ENCODE measurements at regions not wholly inside any gene's neighbourhood (a gene's known extent, or its start where the extent isn't known, plus 50 kb on each side); places are given as distances from the start of the nearest gene placed in this dataset.

DNA sequence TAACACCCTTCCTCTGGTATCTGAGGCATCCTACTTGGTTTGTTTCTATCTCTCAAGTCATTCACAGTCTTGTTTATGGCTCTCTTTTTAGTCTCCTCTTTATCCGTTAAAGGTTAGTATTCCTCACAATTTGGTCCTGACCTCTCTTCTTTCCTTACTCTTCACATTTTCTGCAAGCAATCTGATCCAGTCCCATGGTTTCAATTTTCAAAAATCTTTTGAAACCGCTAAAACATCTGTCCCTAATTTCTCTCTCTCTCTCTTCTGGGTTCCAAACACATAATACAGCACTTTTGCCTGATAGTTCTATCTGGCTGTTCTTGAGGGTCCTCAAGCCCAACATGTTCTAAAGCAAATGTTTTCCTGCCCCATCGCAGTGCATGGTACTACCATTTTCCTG is 149.0 kb downstream of the SERPINI1 start:
- CTCF ChIA-PET, result interaction anchor here (1.2 to 1.6 kb wide), 3 partner anchors 10 to 464 kb away, joined by 3 read pairs; no protein-coding TSS in a partner anchor
- no peak overlapping the region for H3K27ac ChIP-seq (ENCODE audit: insufficient read depth in 1 of 2, low read depth in 1 of 2, low read length in 2 of 2, poor library complexity in 1 of 2, severe bottlenecking in 2 of 2)
- H3K36me3 ChIP-seq (ENCODE audit: control insufficient read depth in 4 of 4, insufficient read depth in 4 of 4, low read length in 3 of 4), result no peaks in the 10 kb centered on the region
- no peak overlapping the region for H3K4me3 ChIP-seq (ENCODE audit: control insufficient read depth in 1 of 7, extremely low read depth in 1 of 7, insufficient read depth in 4 of 7, low read depth in 2 of 7, low read length in 6 of 7)
- no peak for DNase-seq
- no peaks in the 10 kb centered on the region for H3K4me1 ChIP-seq (ENCODE audit: control extremely low read depth in 1 of 4, control insufficient read depth in 4 of 4, insufficient read depth in 4 of 4, low read length in 3 of 4)
- no peaks in the 10 kb centered on the region for H3K27me3 ChIP-seq (replicated peaks in 2 of 5; ENCODE audit: control insufficient read depth in 4 of 5, insufficient read depth in 5 of 5, low read length in 4 of 5)
- POLR2A ChIA-PET, result no interaction called here
- 92% methylated on average over 3 of the region's 3 CpGs for WGBS (ENCODE audit: insufficient coverage)
- no peaks in the 10 kb centered on the region for H3K9me3 ChIP-seq (ENCODE audit: control extremely low read depth in 1 of 5, control insufficient read depth in 4 of 5, insufficient read depth in 2 of 5, low read depth in 1 of 5, low read length in 4 of 5)

DNA sequence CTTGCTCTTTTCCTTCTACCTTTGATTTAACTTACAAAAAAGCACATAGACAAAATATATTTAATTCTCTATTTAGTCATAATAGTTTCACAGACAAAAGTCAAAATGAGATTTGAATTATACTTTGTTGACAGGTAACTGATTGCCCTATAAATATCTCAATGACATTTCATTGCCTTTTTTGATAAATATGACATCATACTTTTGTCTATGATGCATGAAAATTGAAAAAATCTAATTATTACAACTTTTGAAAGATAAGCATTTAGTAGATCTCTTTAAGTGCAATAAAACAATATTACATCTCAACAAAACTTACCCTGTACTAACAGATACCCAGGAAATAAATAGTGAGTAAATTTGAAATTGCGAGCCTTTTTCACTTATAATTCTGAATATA is 147.9 kb downstream of the SERPINI1 start:
- Histone ChIP-seq H3K36me3 (ENCODE audit: control insufficient read depth in 4 of 4, insufficient read depth in 4 of 4, low read length in 3 of 4) (no peaks in the 10 kb centered on the region), H3K27ac (ENCODE audit: insufficient read depth in 1 of 2, low read depth in 1 of 2, low read length in 2 of 2, poor library complexity in 1 of 2, severe bottlenecking in 2 of 2) (no peak overlapping the region), H3K9me3 (ENCODE audit: control extremely low read depth in 1 of 5, control insufficient read depth in 4 of 5, insufficient read depth in 2 of 5, low read depth in 1 of 5, low read length in 4 of 5) (no peaks in the 10 kb centered on the region), H3K27me3 (replicated peaks in 2 of 5; ENCODE audit: control insufficient read depth in 4 of 5, insufficient read depth in 5 of 5, low read length in 4 of 5) (no peaks in the 10 kb centered on the region), H3K4me3 (ENCODE audit: control insufficient read depth in 1 of 7, extremely low read depth in 1 of 7, insufficient read depth in 4 of 7, low read depth in 2 of 7, low read length in 6 of 7) (no peak overlapping the region), H3K4me1 (ENCODE audit: control extremely low read depth in 1 of 4, control insufficient read depth in 4 of 4, insufficient read depth in 4 of 4, low read length in 3 of 4) (no peaks in the 10 kb centered on the region)
- POLR2A ChIA-PET, result no interaction called here
- no CpG with 5 or more reads among the region's 1 CpG for WGBS (ENCODE audit: insufficient coverage)
- no peak for DNase-seq
- CTCF ChIA-PET, result interaction anchor here (1.2 to 2.6 kb wide), 6 partner anchors 11 to 489 kb away, joined by 3 to 5 read pairs (median 3); no protein-coding TSS in a partner anchor

DNA sequence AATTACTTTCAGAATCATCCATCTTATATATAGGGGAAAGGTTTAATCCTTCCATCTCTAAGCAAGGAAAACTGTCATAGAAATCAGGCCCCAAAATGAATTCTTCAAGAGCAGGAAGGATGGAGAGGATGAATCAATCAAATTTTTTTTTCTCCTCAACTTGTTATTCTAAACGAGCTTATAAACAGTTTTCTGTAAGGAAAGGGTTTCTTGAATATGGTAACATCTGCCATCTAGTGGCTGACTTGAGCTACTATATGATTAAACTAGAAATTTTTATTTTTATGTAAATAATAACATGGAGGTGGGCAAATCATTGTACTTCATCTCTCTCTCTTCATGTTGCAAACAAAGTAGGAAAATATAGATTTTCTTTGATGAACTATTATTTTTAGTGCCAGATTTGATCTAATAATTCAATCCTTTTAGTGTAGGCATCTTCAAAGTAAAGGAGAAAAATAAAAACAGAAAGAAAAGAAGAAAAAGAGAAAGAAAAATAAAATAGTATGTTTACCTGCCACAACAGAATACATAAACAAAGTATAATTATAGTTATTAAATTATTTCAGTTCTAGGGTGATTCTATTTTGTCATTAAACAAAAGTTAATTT is 146.6 kb downstream of the SERPINI1 start:
- Histone ChIP-seq H3K36me3 (ENCODE audit: control insufficient read depth in 4 of 4, insufficient read depth in 4 of 4, low read length in 3 of 4) (no peaks in the 10 kb centered on the region), H3K9me3 (ENCODE audit: control extremely low read depth in 1 of 5, control insufficient read depth in 4 of 5, insufficient read depth in 2 of 5, low read depth in 1 of 5, low read length in 4 of 5) (no peaks in the 10 kb centered on the region), H3K4me3 (ENCODE audit: control insufficient read depth in 1 of 7, extremely low read depth in 1 of 7, insufficient read depth in 4 of 7, low read depth in 2 of 7, low read length in 6 of 7) (peak overlapping the region in 1 of 7 experiments; percentile 31), H3K27me3 (replicated peaks in 2 of 5; ENCODE audit: control insufficient read depth in 4 of 5, insufficient read depth in 5 of 5, low read length in 4 of 5) (no peaks in the 10 kb centered on the region), H3K4me1 (ENCODE audit: control extremely low read depth in 1 of 4, control insufficient read depth in 4 of 4, insufficient read depth in 4 of 4, low read length in 3 of 4) (peaks cover 0 to 3% (median under 1%) of the 10 kb centered on the region in 4 experiments), H3K27ac (ENCODE audit: insufficient read depth in 1 of 2, low read depth in 1 of 2, low read length in 2 of 2, poor library complexity in 1 of 2, severe bottlenecking in 2 of 2) (no peak overlapping the region)
- WGBS (ENCODE audit: insufficient coverage), result no CpG with 5 or more reads among the region's 1 CpG
- ChIA-PET CTCF (interaction anchor here (0.8 to 2.6 kb wide), 18 partner anchors 10 to 502 kb away, joined by 3 to 16 read pairs (median 4); partner anchors contain the start of gene ZBBX), POLR2A (no interaction called here)
- peak; percentile 65 to 83 (median 81) for DNase-seq

DNA sequence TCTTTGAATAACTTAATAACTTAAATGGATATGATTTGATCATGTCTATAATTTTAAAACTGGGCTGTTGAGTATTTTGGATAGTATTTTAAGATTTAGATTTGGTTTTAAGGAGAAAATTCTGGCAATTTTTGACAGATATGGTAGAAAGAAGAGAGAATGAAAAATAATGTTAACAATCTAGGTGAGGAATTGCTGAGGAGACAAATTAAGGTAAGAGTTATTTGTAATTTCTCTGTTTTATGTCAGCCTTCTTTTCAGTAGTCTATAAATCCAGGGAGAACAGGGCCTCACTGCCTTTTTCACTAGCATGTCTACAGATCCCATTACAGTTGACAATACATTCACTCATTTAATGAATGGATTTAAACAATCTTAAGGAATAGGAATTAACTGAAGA is 144.7 kb downstream of the SERPINI1 start:
- no peaks in the 10 kb centered on the region for H3K9me3 ChIP-seq (ENCODE audit: control extremely low read depth in 1 of 5, control insufficient read depth in 4 of 5, insufficient read depth in 2 of 5, low read depth in 1 of 5, low read length in 4 of 5)
- no peak for DNase-seq
- ChIA-PET CTCF (interaction anchor here (0.6 to 1.1 kb wide), 2 partner anchors 9 to 42 kb away, joined by 3 read pairs; no protein-coding TSS in a partner anchor), POLR2A (no interaction called here)
- no peak overlapping the region for H3K4me3 ChIP-seq (ENCODE audit: control insufficient read depth in 1 of 7, extremely low read depth in 1 of 7, insufficient read depth in 4 of 7, low read depth in 2 of 7, low read length in 6 of 7)
- H3K27ac ChIP-seq (ENCODE audit: insufficient read depth in 1 of 2, low read depth in 1 of 2, low read length in 2 of 2, poor library complexity in 1 of 2, severe bottlenecking in 2 of 2), result no peak overlapping the region
- no peaks in the 10 kb centered on the region for H3K27me3 ChIP-seq (replicated peaks in 2 of 5; ENCODE audit: control insufficient read depth in 4 of 5, insufficient read depth in 5 of 5, low read length in 4 of 5)
- peaks cover 3 to 11% (median 8%) of the 10 kb centered on the region in 4 experiments for H3K4me1 ChIP-seq (ENCODE audit: control extremely low read depth in 1 of 4, control insufficient read depth in 4 of 4, insufficient read depth in 4 of 4, low read length in 3 of 4)
- no peaks in the 10 kb centered on the region for H3K36me3 ChIP-seq (ENCODE audit: control insufficient read depth in 4 of 4, insufficient read depth in 4 of 4, low read length in 3 of 4)

DNA sequence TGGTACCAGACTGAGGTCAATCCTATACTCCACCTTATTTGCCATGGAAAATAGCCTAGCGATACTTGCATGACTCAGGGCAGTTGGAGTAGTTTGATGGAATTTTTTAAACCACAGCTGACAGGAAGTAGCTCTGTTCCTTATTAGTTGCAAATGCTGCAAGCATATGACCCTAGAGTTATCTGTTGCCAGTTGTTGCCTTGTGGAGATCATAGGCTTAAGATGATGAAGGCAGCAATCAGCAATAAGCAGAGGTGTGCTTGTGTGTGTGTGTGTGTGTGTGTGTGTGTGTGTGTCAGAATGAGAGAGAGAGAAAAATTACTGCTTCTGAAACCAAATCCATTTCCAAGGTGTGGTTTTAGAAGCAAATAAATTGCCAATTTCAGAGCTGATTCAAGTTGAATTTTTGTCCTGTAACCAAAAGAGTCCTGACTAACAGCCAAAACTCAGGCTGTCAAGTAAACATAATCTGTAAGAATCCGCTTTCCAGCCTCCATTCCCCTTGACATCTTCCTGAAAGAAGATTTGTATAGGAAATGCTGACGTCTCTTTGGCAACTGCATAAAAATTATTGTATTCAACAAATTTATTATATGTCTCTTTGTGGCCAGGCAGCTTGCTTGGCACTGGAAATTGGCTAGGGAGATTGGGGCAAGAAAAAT is 141.2 kb downstream of the SERPINI1 start:
- H3K9me3 ChIP-seq (ENCODE audit: control extremely low read depth in 1 of 5, control insufficient read depth in 4 of 5, insufficient read depth in 2 of 5, low read depth in 1 of 5, low read length in 4 of 5), result no peaks in the 10 kb centered on the region
- DNase-seq, result peak; percentile 13 to 78 (median 61)
- H3K27me3 ChIP-seq (replicated peaks in 2 of 5; ENCODE audit: control insufficient read depth in 4 of 5, insufficient read depth in 5 of 5, low read length in 4 of 5), result no peaks in the 10 kb centered on the region
- ChIA-PET CTCF (interaction anchor here (1.2 to 1.5 kb wide), 5 partner anchors 12 to 164 kb away, joined by 3 to 5 read pairs (median 4); no protein-coding TSS in a partner anchor), POLR2A (interaction anchor here (0.5 kb wide), 1 partner anchor 420 kb away, joined by 3 read pairs; no protein-coding TSS in a partner anchor)
- no peak overlapping the region for H3K4me3 ChIP-seq (ENCODE audit: control insufficient read depth in 1 of 7, extremely low read depth in 1 of 7, insufficient read depth in 4 of 7, low read depth in 2 of 7, low read length in 6 of 7)
- H3K4me1 ChIP-seq (ENCODE audit: control extremely low read depth in 1 of 4, control insufficient read depth in 4 of 4, insufficient read depth in 4 of 4, low read length in 3 of 4), result peaks cover 3 to 11% (median 8%) of the 10 kb centered on the region in 4 experiments
- H3K27ac ChIP-seq (ENCODE audit: insufficient read depth in 1 of 2, low read depth in 1 of 2, low read length in 2 of 2, poor library complexity in 1 of 2, severe bottlenecking in 2 of 2), result no peak overlapping the region
- no peaks in the 10 kb centered on the region for H3K36me3 ChIP-seq (ENCODE audit: control insufficient read depth in 4 of 4, insufficient read depth in 4 of 4, low read length in 3 of 4)
- WGBS (ENCODE audit: insufficient coverage), result 0% methylated on average over 1 of the region's 3 CpGs

Data from common myeloid progenitor, CD34-positive (primary cell).